NCI-H226 (cell line): ENCODE measurements at regions not wholly inside any gene's neighbourhood (a gene's known extent, or its start where the extent isn't known, plus 50 kb on each side); places are given as distances from the start of the nearest gene placed in this dataset.

Experiments
- DNase-seq: peaks from one replicate; pipeline ENCODE4 v3.0.0-alpha.2; 2015

GRCh38 chr1:187241971-187242370, 413.2 kb downstream of the PLA2G4A start:
- DNase-seq, result no peak

DNA sequence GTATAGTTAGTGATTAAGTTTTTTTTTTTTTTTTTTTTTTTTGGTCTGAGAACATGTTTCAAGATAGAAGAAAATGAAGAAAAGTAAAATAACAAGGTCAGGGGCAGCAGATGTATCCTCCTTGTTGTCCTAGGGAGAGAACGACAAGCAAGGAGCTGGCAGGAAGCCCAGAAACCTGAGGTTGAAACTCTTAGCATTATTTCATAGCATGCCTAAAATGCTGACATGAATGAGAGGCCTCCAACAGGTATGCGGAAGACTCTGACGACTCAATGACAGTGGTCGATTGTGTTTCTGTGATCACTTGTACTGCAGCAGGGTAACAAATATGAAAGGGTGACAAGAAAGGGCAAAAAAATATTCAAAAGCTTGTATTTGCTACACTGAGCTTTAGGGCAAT, 415.9 kb downstream of the PLA2G4A start:
- peak; percentile 24 for DNase-seq

DNA sequence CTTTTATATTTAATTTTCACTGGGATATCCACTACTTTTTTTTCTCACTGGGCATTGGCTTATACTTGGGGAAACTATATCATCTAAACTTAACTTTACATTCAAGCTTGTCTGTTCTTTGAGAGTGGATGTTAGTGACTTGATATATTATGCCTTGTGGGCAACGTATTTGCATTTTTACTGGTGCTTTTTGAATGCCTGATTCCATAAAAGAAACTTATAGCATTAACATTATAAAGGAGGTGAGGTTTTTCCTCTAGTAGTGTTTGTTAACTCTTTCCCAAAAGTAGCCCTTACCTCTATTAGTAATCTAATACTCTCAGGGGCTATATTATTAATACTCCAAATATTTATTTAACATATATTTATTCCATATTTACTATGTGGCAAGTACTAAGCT, 416.5 kb downstream of the PLA2G4A start:
- DNase-seq, result no peak

- DNase-seq, result no peak
These were observed 420.4 kb downstream of the PLA2G4A start for GRCh38 chr1:187249196-187249595.

- no peak for DNase-seq
These were observed 424.2 kb downstream of the PLA2G4A start for GRCh38 chr1:187252923-187253322.

- no peak for DNase-seq
These were observed 428.7 kb downstream of the PLA2G4A start for GRCh38 chr1:187257476-187257875.

DNA sequence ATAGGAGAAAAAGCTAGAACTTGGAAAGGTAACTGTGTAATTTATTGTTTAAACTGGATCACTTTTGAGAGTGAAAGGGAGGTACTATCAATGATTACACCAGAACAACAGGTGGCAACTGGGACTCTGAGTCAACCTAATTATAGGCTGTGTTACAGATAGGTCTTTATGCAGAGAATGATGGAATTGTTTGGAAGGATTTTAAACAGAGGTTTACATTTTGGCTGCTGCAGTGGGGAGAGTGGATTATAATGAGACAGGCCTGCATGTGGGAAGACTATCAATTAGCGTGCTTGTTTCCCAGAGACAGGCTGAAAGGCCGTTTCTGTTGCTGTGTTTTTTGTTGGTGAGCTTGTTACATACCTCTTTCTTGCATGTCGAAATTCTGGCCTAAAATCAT, 432.9 kb downstream of the PLA2G4A start:
- no peak for DNase-seq

DNA sequence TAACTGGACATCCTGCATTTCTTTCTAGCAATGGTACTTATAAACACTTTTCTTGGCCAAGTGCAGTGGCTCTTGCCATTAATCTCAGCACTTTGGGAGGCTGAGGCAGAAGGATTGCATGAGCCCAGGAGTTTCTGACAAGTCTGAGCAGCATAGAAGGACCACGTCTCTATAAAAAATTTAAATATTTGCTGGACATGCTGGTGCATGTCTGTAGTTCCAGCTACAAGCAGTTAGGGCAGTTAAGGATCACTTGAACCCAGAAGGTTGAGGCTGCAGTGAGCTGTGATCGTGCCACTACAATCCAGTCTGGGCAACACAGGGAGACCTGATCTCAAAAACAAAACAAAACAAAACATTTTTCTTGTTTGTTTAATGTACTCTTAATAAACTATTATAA, 434.0 kb downstream of the PLA2G4A start:
- DNase-seq, result no peak

DNA sequence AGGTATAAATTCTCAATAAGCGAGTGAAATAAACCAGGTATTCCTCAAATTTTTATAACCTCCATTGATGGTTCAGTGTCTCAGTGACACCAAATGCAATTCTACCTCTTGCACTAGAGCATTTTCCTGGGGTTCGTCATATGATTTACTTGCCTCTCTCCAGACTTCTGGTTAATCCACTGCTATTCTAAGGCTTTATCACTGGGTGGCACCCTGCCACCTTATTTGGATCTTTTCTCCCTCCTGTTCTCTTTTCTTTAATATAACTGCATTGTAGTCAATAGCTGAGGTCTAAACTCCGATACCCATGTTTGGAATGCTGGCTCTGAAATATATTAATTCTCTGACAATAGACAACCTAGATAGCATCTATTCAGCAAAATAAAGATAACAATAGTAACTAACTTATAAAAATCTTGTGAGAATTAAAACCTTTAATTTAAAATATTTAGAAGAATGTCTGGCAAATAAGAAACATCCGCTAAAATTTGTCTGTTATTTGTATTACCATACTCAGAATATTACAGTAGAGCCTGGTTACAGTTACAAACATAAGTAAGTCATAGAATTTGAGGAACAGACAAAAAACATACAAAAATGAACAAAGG, 436.4 kb downstream of the PLA2G4A start:
- peak; percentile 58 for DNase-seq

GRCh38 chr1:187266051-187266450, 437.3 kb downstream of the PLA2G4A start:
- no peak for DNase-seq

- no peak for DNase-seq
These were observed 439.1 kb downstream of the PLA2G4A start for GRCh38 chr1:187267827-187268226.

GRCh38 chr1:187270256-187270655, 441.5 kb downstream of the PLA2G4A start:
- no peak for DNase-seq

- DNase-seq, result no peak
These were observed 446.6 kb downstream of the PLA2G4A start for GRCh38 chr1:187275346-187275745.

- no peak for DNase-seq
These were observed 447.3 kb downstream of the PLA2G4A start for GRCh38 chr1:187275985-187276575.

- no peak for DNase-seq
These were observed 447.9 kb downstream of the PLA2G4A start for GRCh38 chr1:187276677-187277076.

GRCh38 chr1:187280031-187280430, 451.3 kb downstream of the PLA2G4A start:
- no peak for DNase-seq

DNA sequence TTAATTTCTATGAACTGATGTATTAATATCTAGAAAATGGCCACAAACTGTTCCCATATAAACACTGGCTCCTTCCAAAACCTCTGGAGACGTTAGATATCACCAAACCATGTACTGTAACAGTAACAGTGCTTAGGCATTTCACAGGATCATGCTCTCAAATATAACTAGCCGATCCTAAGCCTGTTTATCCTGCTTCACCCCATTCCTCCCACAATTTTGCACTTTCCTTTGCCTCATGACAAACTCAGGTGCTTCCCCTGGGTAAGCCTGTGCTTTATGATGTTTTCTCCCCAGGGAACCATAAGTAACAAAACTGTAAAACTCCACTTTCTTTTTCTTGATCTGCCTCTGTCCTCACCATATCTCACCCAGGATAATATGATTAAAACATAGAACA, 452.3 kb downstream of the PLA2G4A start:
- DNase-seq, result no peak

GRCh38 chr1:187283984-187284383, 455.2 kb downstream of the PLA2G4A start:
- DNase-seq, result no peak

- DNase-seq, result peak; percentile 4
These were observed 465.9 kb downstream of the PLA2G4A start for GRCh38 chr1:187294421-187295201.

DNA sequence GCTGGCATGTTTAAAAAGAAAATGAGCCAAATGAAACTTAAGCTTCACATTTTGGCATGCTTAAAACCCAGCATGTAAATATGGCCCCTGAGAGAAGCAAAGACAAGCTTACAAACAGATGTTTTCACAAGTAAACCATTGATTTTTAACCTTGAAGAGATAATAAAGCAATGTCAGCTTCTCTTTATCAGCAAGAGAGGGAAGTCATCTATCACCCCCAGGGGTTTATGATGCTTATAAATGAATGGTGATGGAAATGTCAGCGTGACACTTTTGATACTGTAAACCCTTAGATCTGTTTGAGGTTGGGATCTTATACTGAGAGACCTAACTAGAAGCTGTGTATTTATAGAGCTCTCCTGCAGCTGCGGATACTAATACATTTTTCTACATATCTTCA, 471.3 kb downstream of the PLA2G4A start:
- no peak for DNase-seq

GRCh38 chr1:187306710-187307415, 478.1 kb downstream of the PLA2G4A start:
- DNase-seq, result no peak

DNA sequence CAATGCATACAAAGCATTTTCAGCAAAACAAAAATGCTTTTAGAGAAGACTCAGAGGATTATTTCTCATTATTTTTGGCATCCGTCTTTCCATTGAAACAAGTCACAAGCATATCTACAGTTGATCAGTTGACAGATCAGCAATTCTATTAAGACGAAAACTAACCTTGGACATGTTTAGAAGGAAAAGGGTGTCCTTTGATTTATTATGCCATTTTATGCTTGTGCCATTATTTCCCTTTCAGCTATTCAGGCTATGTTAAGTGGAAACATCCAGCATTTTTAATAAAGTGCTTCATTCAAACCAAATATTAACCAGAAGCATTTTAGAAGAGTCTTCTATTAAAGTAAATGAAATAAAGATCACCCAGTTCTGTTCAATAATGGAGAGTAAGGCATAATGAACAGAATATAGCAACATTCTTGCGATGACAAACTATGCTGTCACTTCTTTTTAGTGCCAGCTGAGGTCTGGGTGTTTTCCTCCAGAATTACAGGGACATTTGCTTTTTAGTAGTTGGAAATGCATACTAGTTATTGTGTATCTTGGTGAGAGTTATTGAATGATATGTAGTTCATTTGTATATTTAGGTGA, 481.4 kb downstream of the PLA2G4A start:
- no peak for DNase-seq

GRCh38 chr1:187313115-187313514, 484.4 kb downstream of the PLA2G4A start:
- DNase-seq, result peak; percentile 19
